ENCODE measurements at regions not wholly inside any gene's neighbourhood (a gene's known extent, or its start where the extent isn't known, plus 50 kb on each side); places are given as distances from the start of the nearest gene placed in this dataset.

GRCh38 chrX:39158801-39159657, 357.8 kb downstream of the MID1IP1 start:
- H3K36me3 ChIP-seq (ENCODE audit: low read length) = no peaks in the 10 kb centered on the region
- no peak overlapping the region for H2AFZ ChIP-seq (ENCODE audit: low read depth, low read length, severe bottlenecking)
- H3F3A ChIP-seq (ENCODE audit: insufficient read depth) = no peaks in the 10 kb centered on the region
- H3K79me2 ChIP-seq (ENCODE audit: insufficient read depth, low read length) = no peaks in the 10 kb centered on the region
- no peaks in the 10 kb centered on the region for H3K27me3 ChIP-seq (ENCODE audit: low read length)
- no peak overlapping the region for H3K4me3 ChIP-seq (ENCODE audit: insufficient read depth, low read length, poor library complexity, severe bottlenecking)
- H3K9me2 ChIP-seq (replicated peaks; ENCODE audit: insufficient read depth, low read length) = no peaks in the 10 kb centered on the region
- H3K27ac ChIP-seq (ENCODE audit: low read depth, low read length) = no peak overlapping the region
- H4K20me1 ChIP-seq (ENCODE audit: low read depth, low read length) = no peaks in the 10 kb centered on the region
- H3K4me2 ChIP-seq (ENCODE audit: low read depth, low read length, poor library complexity, severe bottlenecking) = no peak overlapping the region
- TF ChIP-seq CTCF (IDR thresholded peaks at IDR 0.05; ENCODE audit: insufficient read depth, low read length, poor library complexity, severe bottlenecking) = no peak
- no peak for TF ChIP-seq EZH2phosphoT487 (conservative IDR thresholded peaks at IDR 0.05; ENCODE audit: low read length)
- no peaks in the 10 kb centered on the region for H3K9me3 ChIP-seq (ENCODE audit: insufficient read depth, low read length)
- H3K9ac ChIP-seq (ENCODE audit: low read length) = no peak overlapping the region

DNA sequence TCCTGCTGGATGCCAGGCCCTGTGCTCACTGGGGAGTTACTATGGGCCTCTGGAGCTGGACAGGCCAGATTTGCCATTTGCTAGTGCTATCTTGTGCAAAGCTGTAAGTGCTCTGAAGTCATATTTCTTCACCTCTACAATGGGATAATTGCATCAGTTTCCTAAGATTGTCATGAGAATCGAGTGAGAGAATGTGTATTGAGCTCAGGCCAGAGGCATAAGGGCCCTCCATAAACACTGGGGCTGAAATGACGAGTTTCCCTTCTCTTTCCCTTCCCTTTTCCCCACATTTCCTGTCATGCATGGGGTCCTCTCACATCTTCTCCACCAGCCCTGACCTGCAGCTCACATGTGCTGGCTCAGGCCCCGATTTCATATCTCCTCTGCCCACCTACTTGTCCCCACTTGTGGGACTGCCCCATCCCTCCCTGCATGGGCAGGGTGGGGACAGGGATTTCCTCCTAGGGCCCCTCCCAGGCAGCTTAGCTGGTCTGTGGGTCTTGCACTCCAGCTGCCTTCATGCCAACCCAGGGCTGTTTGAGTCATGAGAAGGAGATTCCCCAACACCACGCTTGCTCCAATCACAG, 358.8 kb downstream of the MID1IP1 start:
- no peaks in the 10 kb centered on the region for H3K36me3 ChIP-seq (ENCODE audit: low read length)
- H3K4me2 ChIP-seq (ENCODE audit: low read depth, low read length, poor library complexity, severe bottlenecking) = no peak overlapping the region
- TF ChIP-seq EZH2phosphoT487 (conservative IDR thresholded peaks at IDR 0.05; ENCODE audit: low read length) (no peak), CTCF (IDR thresholded peaks at IDR 0.05; ENCODE audit: insufficient read depth, low read length, poor library complexity, severe bottlenecking) (no peak)
- H4K20me1 ChIP-seq (ENCODE audit: low read depth, low read length) = no peaks in the 10 kb centered on the region
- H3K9me3 ChIP-seq (ENCODE audit: insufficient read depth, low read length) = no peaks in the 10 kb centered on the region
- H3K4me3 ChIP-seq (ENCODE audit: insufficient read depth, low read length, poor library complexity, severe bottlenecking) = no peak overlapping the region
- no peak overlapping the region for H3K27ac ChIP-seq (ENCODE audit: low read depth, low read length)
- no peaks in the 10 kb centered on the region for H3K79me2 ChIP-seq (ENCODE audit: insufficient read depth, low read length)
- no peak overlapping the region for H3K9ac ChIP-seq (ENCODE audit: low read length)
- no peaks in the 10 kb centered on the region for H3K9me2 ChIP-seq (replicated peaks; ENCODE audit: insufficient read depth, low read length)
- H3F3A ChIP-seq (ENCODE audit: insufficient read depth) = no peaks in the 10 kb centered on the region
- no peaks in the 10 kb centered on the region for H3K27me3 ChIP-seq (ENCODE audit: low read length)
- H2AFZ ChIP-seq (ENCODE audit: low read depth, low read length, severe bottlenecking) = no peak overlapping the region

GRCh38 chrX:39161611-39162255, 360.5 kb downstream of the MID1IP1 start:
- Histone ChIP-seq H3K9ac (ENCODE audit: low read length) (no peak overlapping the region), H3K9me2 (replicated peaks; ENCODE audit: insufficient read depth, low read length) (no peaks in the 10 kb centered on the region), H3K27me3 (ENCODE audit: low read length) (no peaks in the 10 kb centered on the region), H3K79me2 (ENCODE audit: insufficient read depth, low read length) (no peaks in the 10 kb centered on the region), H3K27ac (ENCODE audit: low read depth, low read length) (no peak overlapping the region), H4K20me1 (ENCODE audit: low read depth, low read length) (no peaks in the 10 kb centered on the region), H3K4me2 (ENCODE audit: low read depth, low read length, poor library complexity, severe bottlenecking) (no peak overlapping the region), H3F3A (ENCODE audit: insufficient read depth) (no peaks in the 10 kb centered on the region), H3K36me3 (ENCODE audit: low read length) (no peaks in the 10 kb centered on the region), H3K4me3 (ENCODE audit: insufficient read depth, low read length, poor library complexity, severe bottlenecking) (no peak overlapping the region), H3K9me3 (ENCODE audit: insufficient read depth, low read length) (no peaks in the 10 kb centered on the region), H2AFZ (ENCODE audit: low read depth, low read length, severe bottlenecking) (no peak overlapping the region)
- TF ChIP-seq CTCF (IDR thresholded peaks at IDR 0.05; ENCODE audit: insufficient read depth, low read length, poor library complexity, severe bottlenecking) (no peak), EZH2phosphoT487 (conservative IDR thresholded peaks at IDR 0.05; ENCODE audit: low read length) (no peak)
